Neutrophil (primary cell): ENCODE measurements at regions not wholly inside any gene's neighbourhood (a gene's known extent, or its start where the extent isn't known, plus 50 kb on each side); places are given as distances from the start of the nearest gene placed in this dataset.

ENCODE experiments used
- H3K27ac ChIP-seq: fragments of 200-600 bp; sonication (generic); 2 replicates; pipeline ENCODE4 v1.5.1; 2016; ENCODE audit warnings: mild to moderate bottlenecking, moderate library complexity
- H3K27me3 ChIP-seq: fragments of 200-600 bp; sonication (generic); 2 replicates; pipeline ENCODE4 v1.6.0; 2016; ENCODE audit warnings: mild to moderate bottlenecking
- H3K36me3 ChIP-seq: fragments of 200-600 bp; sonication (generic); 2 replicates; pipeline ENCODE4 v1.5.1; 2017
- H3K4me1 ChIP-seq, 2 experiments: fragments of 200-600 bp in 1 of 2; sonication (generic) in 1 of 2; 1 replicate in 1 of 2; 2 replicates in 1 of 2; pipeline versions ENCODE4 v1.5.1 to v1.6.1; 2013 to 2016; ENCODE audit warnings: low read depth in 1 of 2, low read length in 1 of 2, mild to moderate bottlenecking in 1 of 2, moderate library complexity in 1 of 2; ENCODE audit not compliant: control insufficient read depth in 1 of 2, insufficient read depth in 1 of 2
- H3K4me3 ChIP-seq, 2 experiments: fragments of 200-600 bp in 1 of 2; sonication (generic) in 1 of 2; 1 replicate in 1 of 2; 2 replicates in 1 of 2; pipeline ENCODE4 v1.5.1; 2013 to 2016; ENCODE audit warnings: low read depth in 1 of 2, low read length in 1 of 2, mild to moderate bottlenecking in 1 of 2, moderate library complexity in 1 of 2
- H3K9me3 ChIP-seq: fragments of 200-600 bp; sonication (generic); 2 replicates; pipeline ENCODE4 v1.5.1; 2016
- CTCF ChIP-seq: fragments of 200-600 bp; sonication (generic); IDR thresholded peaks from 2 replicates; pipeline ENCODE4 v1.5.1; 2016; ENCODE audit warnings: antibody characterized with exemption

GRCh38 chr16:60271781-60272180 lies 1537.7 kb upstream of the GOT2 start:
- no peak for TF ChIP-seq CTCF
- no peaks in the 10 kb centered on the region for H3K4me1 ChIP-seq
- no peak overlapping the region for H3K27ac ChIP-seq
- H3K9me3 ChIP-seq: no peaks in the 10 kb centered on the region
- no peak overlapping the region for H3K4me3 ChIP-seq
- H3K36me3 ChIP-seq: no peaks in the 10 kb centered on the region
- H3K27me3 ChIP-seq: no peaks in the 10 kb centered on the region

DNA sequence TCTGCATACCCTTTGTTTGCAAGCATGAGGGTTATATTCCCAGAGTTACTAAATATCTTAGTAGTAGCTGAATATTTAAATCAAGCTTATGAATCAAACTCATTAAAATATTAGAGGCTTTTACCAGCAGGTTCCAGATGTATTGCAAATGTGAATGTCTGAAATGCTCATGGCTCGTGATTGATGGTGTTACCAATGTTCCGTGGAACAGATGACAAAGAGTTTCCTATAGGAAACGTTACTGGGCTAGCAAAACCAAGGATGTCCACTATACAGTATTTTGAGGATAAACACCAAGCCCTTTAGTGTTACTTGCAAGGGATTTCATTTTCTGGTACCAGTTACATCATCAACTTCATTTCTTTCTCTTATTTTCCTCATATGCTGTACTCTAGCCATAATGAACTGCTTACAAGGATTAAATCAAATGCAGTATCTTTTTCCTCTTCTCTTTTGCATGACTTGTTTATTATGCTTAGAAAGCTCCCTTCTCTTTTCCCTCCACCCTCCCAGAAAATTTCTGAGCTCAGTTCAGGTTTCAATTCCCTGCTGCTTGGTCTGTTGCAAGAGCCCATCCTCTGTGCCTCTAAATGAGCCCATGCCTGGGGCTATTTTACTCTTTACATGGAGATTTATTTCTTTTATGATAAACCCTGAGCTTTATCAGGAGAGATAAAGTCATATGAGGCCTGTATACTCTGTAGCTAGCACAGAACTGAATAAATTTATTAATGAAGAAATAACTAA lies 1537.1 kb upstream of the GOT2 start:
- Histone ChIP-seq H3K9me3 (no peaks in the 10 kb centered on the region), H3K36me3 (no peaks in the 10 kb centered on the region), H3K27ac (no peak overlapping the region), H3K4me1 (no peaks in the 10 kb centered on the region), H3K4me3 (no peak overlapping the region), H3K27me3 (no peaks in the 10 kb centered on the region)
- no peak for TF ChIP-seq CTCF

DNA sequence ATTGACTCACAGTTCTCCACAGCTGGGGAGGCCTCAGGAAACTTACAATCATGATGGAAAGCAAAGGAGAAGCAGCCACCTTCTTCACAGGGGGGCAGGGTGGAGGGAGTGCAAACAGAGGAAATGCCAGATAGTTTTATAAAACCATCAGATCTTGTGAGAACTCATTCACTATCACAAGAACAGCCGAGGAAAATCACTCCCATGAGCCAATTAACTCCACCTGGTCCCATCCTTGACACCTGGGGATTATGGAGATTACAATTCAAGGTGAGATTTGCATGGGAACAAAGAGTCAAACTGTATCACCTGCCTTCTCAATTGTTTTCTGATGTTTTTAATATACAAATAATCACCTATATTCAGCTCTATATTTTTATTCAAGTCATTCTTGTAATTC lies 1527.3 kb upstream of the GOT2 start:
- Histone ChIP-seq H3K9me3 (no peaks in the 10 kb centered on the region), H3K4me1 (no peaks in the 10 kb centered on the region), H3K36me3 (no peaks in the 10 kb centered on the region), H3K27me3 (no peaks in the 10 kb centered on the region), H3K4me3 (no peak overlapping the region), H3K27ac (no peak overlapping the region)
- TF ChIP-seq CTCF: no peak

DNA sequence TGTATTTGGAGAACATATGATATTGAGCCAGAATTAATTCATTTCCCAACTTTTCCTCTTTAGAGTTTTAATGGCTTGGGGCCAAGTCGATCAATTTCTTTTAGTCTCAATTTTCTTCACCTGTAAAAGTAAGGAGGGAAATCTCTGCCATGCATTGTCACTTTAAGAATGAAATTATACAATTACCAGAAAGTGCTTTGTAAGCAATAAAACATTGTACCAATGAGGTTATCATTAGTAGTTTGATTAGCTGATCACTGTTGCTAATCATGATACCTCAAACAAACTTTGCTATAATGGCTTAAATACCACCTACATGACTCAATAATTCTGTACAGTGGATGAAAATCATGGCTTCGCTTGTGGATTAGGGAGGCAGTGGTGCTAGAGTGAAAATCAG lies 1525.8 kb upstream of the GOT2 start:
- Histone ChIP-seq H3K27ac (no peak overlapping the region), H3K4me3 (no peak overlapping the region), H3K27me3 (no peaks in the 10 kb centered on the region), H3K4me1 (no peaks in the 10 kb centered on the region), H3K36me3 (no peaks in the 10 kb centered on the region), H3K9me3 (no peaks in the 10 kb centered on the region)
- TF ChIP-seq CTCF: no peak

DNA sequence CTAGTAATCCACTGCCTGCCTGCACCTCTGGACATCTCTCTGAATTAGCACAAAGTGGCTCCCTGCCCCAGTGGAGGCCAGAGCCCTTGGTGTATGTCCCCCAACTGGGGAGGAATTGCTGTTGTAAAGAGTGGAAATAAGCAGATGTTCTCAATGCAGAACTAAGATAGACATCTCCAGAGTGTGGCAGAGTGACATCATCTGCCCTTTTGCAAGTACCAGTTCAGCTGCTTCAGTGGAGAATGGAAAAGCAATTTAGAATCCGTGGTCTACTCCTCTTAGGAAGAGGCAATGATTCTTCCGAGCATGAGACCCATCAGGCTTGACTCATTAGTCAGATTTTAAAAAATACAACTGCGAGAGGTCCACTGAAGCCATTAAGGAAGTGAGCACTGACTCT lies 1512.0 kb upstream of the GOT2 start:
- Histone ChIP-seq H3K4me1 (no peaks in the 10 kb centered on the region), H3K4me3 (no peak overlapping the region), H3K27ac (no peak overlapping the region), H3K9me3 (no peaks in the 10 kb centered on the region), H3K27me3 (no peaks in the 10 kb centered on the region), H3K36me3 (no peaks in the 10 kb centered on the region)
- TF ChIP-seq CTCF: no peak
